GM18868 (cell line): ENCODE measurements at regions not wholly inside any gene's neighbourhood (a gene's known extent, or its start where the extent isn't known, plus 50 kb on each side); places are given as distances from the start of the nearest gene placed in this dataset.

Experiments
- ATAC-seq: cut with Tn5 transposase; IDR thresholded peaks from one replicate; pipeline ENCODE4 v1.9.1; 2021; ENCODE audit warnings: mild to moderate bottlenecking, moderate library complexity; ENCODE audit not compliant: unreplicated experiment

DNA sequence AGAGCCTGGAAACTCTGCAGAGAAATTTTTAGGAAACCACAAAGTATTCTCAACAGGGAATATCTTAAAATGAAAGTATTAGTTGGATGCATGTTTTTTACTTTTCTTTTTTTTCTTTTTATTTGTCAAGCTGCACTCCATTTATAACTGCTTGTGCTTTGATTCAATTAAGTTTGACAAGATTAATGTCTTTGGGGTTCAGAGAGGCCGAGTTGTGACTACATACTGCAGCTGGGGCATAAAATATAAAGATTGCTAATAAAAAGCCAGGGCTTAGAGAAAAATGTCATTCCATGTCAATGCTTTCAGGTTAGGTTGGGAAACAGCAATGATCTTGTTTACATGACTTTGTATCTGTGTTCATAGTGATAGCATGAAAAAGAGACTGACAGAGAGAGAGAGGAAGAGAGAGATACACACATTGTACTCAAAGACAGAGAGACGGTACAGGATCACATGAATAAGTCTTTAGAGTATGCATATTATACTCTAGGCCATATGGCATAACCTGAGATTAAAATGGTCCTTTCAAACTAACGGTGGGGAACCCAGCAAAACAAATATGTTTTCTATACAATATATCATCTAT is 1022.3 kb upstream of the CNTNAP5 start:
- no peak for ATAC-seq

DNA sequence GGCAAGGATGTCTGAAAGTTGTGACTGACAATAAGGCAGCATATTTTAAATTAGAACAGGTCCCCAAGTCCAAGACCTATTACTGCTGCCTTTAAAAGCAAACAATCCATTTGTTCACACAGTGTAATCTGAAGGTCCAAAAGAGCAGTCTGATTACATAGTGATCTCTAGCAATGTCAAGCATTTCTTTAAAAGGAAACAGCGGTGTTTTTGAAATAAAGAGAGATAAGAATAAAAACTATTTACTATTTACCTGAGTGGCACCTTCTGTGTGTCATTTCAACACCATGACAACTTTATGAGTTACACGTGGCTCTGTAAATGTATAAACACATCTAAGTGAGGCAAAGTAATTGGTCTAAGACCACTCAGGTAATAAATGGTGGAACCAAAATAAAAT is 1009.9 kb upstream of the CNTNAP5 start:
- ATAC-seq, result no peak

DNA sequence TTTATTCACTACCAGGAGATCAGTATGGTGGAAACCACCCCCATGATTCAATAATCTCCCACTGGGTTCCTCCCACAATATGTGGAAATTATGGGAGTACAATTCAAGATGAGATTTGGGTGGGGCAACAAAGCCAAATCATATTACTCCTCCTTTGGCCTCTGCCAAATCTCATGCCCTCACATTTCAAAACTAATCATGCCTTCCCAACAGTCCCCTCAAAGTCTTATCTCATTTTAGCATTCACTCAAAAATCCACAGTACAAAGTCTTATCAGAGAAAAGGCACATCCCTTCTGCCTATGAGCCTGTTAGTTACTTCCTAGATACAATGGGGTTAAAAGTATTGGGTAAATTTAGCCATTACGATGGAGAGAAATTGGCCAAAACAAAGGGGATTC is 989.5 kb upstream of the CNTNAP5 start:
- no peak for ATAC-seq

DNA sequence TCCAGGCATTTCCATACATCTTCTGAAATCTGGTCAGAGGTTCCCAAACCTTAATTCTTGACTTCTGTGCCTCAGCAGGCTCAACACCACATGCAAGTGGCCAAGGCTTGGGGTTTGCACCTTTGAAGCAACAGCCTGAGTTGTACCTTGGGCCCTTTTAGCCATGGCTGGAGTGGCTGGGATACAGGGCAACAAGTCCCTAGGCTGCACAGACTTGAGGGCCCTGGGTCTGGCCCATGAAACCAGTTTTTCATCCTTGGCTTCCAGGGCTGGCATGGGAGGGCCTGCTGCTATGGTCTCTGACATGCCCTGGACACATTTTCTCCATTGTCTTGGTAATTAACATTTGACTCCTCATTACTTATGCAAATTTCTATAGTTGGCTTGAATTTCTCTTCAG is 988.8 kb upstream of the CNTNAP5 start:
- no peak for ATAC-seq

DNA sequence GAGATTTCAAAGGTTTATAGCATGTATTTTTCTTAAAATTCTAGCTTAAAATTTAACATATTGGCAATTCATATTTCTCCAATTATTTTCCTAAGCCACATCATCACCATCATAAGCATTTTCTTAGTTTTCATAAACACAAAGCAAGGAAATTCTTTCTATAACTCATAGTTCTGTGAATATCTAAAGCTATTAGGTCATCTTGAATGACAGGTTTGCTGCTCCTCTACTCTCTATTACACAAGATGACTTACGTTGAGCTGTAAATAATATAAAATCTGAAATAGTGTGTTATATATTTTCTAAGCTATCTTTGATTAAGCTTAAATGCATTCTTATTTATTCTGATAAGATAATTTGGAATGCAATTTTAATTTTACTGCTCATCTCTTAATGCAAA is 984.6 kb upstream of the CNTNAP5 start:
- ATAC-seq, result no peak

DNA sequence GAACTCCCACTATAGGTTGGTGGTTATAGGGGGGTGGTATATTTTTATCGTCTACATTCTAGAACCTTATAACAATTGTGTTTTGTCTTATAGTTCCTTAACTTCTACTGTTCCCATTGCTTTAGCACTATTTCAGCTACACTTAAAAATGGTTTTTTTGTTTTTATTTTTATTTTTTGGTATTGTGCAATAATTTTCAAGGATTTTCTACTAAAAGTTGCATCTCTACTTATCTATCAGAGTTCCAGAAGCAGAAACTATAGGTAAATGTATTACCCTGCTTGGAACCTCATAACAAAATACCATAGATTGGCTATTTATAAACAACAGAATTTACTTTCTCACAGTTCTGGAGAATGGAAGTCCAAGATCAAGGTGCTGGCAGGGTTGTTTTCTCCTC is 981.6 kb upstream of the CNTNAP5 start:
- ATAC-seq, result no peak

DNA sequence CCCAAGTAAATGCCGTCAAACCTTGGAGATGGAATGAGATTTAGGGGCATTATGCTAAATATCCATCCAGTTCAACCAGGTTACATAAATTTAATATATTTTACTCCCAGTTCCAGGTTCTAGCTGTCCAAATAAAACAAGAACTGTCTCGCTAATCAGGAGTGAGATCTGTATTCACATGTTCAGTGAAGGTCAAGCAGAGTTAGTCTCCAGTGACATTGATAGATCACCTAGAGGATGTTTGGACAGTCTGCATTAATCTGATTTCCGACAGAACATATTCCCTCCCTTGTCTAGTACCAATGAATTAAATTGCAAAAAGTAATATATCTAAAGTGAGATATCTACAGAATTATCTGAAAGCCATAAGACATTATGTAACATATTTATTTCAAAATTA is 979.4 kb upstream of the CNTNAP5 start:
- no peak for ATAC-seq

DNA sequence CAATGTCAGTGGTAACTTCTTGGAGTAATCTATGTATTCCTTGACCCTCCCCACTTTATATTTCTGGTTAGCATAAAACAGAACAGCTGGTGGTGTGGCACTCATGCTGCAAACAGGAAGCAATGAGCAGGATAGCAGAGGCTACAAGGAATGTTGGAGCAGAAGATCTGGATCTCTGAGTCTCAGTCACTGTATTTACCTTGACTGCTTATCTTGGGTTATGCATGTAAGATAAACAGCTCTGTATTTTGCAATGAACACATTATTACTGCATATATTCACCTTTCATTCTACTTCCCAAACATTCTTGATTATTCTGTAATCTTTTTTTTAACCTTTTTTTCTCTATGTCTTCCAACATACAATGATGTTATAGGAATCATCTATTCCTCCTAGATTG is 977.9 kb upstream of the CNTNAP5 start:
- no peak for ATAC-seq

DNA sequence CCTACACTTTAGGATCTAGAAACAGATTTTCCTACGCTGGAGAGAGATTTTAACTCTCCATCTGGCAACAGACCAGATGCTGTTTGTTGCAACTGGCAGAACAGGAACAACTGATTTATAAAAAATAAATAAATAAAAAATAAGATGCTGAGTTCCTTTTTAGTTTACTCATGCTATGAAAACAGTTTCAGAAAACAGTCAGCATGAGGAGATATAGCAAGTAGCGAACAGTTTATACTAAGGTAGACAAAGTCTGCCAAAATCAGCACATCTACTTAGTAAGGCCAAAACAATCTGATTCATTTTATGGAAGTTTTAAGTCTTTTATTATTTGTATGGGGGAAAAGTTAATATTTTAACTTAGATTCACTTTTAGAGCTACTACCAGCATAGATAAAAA is 974.0 kb upstream of the CNTNAP5 start:
- no peak for ATAC-seq

DNA sequence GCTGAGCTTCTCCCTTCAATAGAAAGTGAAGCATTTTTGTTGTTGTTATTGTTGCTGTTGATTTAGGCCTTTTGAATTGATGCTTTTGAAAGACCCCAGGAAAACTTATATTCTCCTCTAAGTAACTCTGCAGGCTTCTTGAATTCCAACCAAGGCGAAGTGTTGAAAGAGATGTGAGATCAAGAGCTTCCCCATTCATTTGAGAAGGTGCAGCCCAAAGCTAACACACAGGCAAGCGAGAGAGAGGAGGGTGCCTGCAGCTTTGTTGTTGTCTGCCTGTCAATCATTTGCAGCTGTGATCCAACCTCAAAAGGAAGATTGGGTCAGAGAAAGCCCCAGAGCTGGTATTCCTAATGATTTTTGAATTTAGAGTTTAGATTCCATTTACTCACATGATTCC is 963.6 kb upstream of the CNTNAP5 start:
- no peak for ATAC-seq

DNA sequence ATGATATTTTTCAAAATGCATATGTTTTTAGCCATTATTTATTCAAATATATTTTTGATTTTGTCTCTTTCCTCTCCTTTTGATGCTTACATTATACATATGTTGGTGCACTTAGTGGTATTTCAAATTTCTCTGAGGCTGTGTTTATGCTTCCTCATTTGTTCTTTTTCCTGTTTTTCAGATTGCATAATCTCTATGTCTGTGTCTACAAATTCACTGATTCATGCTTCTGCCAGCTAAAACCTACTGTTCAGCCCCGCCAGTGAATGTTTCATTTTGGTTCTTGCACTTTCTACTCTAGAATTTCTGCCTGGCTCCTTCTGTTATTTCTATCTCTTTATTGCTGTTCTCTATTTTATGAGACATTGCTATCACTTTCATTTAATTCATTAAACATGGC is 951.7 kb upstream of the CNTNAP5 start:
- no peak for ATAC-seq

DNA sequence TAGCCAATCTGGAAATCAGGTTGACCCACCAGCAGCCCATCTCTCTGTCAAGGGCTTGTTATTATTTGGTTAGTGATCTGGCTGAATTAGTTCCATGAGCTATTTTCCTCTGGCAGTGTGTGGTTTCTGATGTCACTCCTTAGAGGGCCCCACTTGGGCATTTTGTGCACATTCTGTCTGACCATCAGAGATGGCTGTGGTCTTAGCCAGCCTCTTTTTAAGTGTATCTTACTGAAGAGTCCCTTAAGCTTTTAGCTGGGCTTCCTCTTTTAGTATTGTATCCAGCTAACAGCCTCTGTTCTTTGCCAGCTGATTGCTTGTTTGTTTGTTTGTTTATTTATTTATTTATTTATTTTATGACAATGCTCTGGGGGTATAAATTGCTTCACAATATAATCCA is 951.1 kb upstream of the CNTNAP5 start:
- no peak for ATAC-seq

DNA sequence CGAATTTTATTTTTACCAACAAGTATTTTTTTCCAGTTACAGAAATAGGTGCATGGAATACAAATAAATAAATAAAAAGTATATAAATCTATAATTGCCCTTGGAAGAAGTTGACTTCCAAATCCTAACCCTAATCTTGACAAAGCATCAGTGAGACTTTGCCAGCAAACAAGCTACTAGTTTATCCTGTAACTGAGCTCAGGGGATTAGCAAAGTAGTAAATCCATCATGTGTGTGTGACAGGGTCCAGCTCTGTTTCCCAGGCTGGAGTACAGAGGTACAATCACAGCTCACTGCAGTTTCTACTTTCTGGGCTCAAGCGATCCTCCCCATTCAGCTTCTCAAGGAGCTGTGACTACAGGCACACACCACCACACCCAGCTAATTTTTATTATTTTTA is 948.0 kb upstream of the CNTNAP5 start:
- no peak for ATAC-seq

DNA sequence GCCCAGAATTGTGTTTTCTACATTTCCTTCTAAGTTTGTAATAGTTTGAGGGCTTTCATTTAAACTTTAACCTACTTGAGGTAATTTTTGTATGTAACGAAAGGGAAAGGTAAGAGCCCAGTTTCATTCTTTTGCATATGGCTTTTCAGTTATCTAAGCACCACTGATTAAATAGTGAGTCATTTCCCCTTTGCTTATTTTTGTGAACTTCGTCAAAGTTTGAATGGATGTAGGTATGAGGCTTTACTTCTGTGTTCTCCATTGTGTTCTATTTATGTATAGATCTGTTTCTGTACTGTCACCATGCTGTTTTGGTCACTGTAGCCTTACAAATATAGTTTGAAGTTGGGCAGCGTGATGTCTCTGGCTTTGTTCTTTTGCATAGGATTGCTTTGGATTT is 944.8 kb upstream of the CNTNAP5 start:
- ATAC-seq, result peak; percentile 84

DNA sequence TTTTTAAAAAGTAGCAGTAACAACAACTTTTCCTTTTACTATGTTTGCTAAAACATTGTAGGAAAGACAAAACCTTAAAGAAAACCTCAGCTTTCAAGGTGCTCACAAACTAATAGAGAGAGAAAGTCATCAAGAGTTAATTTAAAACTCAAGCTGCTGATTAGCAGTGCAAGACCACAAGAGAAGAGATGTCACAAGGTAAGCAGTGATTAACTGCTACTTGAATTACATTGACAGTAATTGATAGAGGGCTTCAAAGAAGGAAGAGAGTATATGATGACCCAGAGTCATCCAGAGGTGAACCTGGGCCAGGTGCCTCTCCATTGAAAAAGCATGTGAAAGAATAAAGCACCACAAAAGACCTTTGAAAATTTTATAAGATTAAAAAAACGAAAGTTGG is 939.6 kb upstream of the CNTNAP5 start:
- no peak for ATAC-seq

DNA sequence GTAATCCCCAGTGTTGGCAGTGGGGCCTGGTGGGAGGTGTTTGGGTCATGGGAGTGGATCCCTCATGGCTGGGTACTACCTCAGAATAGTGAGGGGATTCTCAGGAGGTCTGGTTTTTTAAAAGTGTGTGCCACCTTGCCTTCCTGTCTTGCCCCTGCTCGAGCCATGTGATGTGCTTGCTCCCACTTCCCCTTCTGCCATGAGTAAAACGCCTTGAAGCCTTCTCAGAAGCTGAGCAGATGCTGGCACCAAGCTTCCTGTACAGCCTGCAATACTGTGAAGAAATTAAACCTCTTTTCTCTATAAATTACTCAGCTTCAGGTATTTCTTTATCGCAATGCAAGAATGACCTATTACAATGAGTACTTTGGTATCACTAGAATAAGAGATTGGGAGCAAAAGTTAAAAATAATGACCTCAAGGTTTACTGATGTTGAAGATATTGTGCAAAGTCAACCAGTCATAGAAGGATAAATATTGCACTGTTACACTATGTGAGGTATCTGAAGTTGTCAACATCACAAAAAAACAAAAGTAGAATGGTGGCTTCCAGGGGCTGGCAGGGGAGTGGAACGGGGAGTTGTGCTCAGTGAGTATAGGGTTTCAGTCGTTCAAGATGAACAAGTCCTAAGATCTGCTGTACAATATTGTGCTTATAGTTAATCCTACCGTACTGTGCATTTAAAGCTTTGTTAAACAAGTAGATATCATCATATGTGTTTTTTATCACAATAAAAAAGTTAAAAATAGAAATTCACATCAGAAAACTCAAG is 938.3 kb upstream of the CNTNAP5 start:
- no peak for ATAC-seq

DNA sequence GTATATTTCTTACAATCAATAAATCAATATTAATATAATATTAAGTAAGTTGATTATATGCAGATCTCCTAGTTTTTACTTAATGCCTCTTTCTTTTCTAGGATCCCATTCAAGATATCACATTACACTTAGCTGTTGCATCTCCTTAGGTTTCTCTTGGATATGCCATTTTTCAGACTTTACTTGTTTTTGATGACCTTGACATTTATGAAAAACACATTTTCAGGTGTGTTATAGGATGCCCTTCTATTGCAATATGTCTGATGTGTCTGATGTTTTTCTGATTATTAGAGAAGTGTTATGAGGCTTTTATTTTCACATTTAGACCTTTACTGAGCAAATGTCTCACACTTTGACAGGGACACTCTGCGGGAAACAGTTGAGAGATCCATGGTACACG is 933.6 kb upstream of the CNTNAP5 start:
- ATAC-seq, result no peak

DNA sequence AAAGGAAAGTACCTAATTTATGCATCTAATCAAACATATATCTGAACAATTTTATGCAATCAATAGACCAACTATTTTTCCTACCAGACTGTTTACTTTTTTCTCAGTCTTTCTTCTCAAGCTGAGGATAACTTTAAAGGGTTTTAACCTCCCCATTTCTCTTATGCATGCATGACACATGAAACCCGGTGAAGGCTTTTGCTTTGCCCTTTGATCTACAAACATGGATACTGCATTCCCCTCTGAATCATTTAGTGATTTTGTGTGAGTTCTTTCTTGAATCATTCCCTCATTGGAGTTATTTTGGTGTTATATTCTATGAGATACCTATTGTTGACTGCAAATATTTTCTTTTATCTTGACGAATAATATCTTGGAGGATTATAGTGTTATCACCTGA is 931.9 kb upstream of the CNTNAP5 start:
- no peak for ATAC-seq

DNA sequence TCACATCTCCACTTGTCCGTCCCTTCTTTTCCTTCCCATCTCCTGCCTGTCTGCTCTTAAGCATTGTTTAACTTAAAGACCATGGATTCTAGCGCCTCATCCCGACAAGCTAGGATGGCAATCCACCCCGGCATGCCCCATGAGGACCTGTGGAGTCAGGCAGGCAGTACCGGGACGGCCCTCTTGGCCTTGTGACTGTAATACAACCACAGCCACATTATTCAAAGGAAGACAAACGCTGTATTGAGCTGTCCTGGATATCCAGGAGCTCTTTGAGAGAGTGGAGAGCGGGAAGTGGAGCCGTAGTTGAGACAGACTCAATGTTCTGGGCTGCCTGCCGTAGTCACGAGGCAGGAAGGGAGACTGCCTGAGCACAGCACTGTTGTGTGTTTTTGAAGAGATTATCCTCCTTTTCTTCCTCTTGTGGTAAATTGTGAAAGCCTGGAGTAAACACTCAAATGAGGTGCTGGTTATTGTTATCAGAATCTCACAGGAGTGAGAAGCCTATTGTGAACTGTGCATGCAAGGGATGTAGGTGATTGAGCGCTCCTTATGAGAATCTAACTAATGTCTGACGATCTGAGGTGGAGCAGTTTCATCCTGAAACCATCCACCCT is 929.8 kb upstream of the CNTNAP5 start:
- ATAC-seq, result no peak

DNA sequence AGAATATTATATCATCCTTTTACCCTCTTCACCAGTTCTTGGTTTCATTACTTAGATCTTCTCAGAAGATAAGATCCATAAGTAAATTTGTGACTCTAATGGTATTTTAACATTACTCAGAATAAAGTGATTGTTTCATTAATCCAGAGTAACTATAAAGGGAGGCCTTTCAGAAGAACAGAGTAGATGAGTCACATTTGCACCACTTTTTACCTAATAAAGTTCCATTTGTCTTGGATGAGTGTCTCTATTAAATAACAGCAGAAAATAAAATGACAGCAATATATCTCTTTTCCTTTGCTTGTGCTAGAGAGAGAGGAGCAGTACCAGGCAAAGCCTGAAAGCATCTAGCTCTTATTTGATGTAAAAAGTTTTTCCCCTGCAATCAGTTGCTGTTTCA is 926.5 kb upstream of the CNTNAP5 start:
- ATAC-seq, result no peak

DNA sequence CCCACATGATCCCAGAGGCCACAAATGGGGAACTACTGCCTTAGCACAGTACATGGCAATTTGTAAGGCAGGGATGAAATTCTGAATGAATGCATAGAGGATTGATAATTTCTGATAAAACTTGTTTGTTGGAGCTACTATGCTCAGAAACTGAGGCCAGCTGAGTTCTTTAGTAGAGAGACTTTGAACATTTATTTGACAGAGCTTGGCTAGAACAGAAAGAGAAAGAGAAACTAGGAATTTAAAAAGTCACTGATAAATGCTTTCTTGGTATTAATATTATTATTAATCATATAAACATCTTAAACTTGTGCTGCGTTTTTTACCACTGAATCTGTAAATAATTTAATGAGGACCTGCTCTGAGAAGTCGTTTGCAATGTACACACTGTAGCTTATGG is 923.7 kb upstream of the CNTNAP5 start:
- ATAC-seq, result no peak

DNA sequence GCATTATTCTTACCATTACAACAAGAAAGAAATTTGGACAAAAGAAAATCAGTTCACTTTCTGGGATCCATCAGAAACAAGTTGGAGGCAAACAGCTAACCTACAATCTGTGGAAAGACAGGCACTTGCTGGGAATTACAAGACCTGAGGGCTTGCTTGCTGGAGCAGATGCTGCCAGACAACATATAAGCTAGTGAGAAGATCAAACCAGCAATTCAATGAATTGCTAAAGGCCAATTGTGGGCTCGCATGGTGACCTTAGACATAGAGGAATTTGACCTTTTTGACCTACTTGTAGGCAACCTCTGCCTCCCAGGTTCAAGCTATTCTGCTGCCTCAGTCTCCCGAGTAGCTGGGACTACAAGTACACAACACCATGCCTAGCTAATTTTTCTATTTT is 921.2 kb upstream of the CNTNAP5 start:
- no peak for ATAC-seq

DNA sequence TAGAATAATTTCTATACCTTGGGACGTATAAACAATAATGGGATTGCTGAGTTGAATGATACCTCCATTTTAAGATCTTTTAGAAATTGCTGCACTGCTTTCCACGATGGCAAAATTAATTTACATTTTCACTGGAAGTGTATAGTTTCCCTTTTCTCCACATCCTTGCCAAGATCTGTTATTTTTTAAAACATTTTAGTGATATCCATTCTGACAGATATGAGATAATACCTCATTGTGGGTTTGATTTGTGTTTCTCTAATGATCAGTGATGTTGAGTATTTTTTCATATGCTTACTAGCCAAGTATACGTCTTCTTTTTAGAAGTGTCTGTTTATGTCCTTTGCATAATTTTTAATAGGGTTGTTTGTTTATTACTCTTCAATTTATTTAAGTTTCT is 908.5 kb upstream of the CNTNAP5 start:
- ATAC-seq, result no peak
